Neural cell (in vitro differentiated cells): ENCODE measurements at regions not wholly inside any gene's neighbourhood (a gene's known extent, or its start where the extent isn't known, plus 50 kb on each side); places are given as distances from the start of the nearest gene placed in this dataset.

Experiments
- EP300 ChIP-seq: fragments of 450-650 bp; conservative IDR thresholded peaks from 2 replicates; pipeline ENCODE4 v1.6.1; 2014; ENCODE audit warnings: antibody characterized with exemption, mild to moderate bottlenecking, moderate library complexity; ENCODE audit not compliant: poor library complexity, severe bottlenecking
- MXI1 ChIP-seq: fragments of 450-650 bp; conservative IDR thresholded peaks from 2 replicates; pipeline ENCODE4 v1.6.1; 2014; ENCODE audit warnings: antibody characterized with exemption, mild to moderate bottlenecking; ENCODE audit not compliant: poor library complexity, severe bottlenecking
- POLR2AphosphoS5 ChIP-seq: IDR thresholded peaks from 2 replicates; pipeline ENCODE4 v1.6.1; 2012
- REST ChIP-seq: IDR thresholded peaks from 2 replicates; pipeline ENCODE4 v1.6.1; 2012; ENCODE audit warnings: borderline replicate concordance
- TF ChIP-seq, protein P1 (sequence below): fragments of 450-650 bp; IDR thresholded peaks from 2 replicates; pipeline ENCODE4 v1.5.1; 2014; ENCODE audit warnings: antibody characterized with exemption, mild to moderate bottlenecking, moderate library complexity; ENCODE audit not compliant: poor library complexity, severe bottlenecking

- TF ChIP-seq, protein P1, sequence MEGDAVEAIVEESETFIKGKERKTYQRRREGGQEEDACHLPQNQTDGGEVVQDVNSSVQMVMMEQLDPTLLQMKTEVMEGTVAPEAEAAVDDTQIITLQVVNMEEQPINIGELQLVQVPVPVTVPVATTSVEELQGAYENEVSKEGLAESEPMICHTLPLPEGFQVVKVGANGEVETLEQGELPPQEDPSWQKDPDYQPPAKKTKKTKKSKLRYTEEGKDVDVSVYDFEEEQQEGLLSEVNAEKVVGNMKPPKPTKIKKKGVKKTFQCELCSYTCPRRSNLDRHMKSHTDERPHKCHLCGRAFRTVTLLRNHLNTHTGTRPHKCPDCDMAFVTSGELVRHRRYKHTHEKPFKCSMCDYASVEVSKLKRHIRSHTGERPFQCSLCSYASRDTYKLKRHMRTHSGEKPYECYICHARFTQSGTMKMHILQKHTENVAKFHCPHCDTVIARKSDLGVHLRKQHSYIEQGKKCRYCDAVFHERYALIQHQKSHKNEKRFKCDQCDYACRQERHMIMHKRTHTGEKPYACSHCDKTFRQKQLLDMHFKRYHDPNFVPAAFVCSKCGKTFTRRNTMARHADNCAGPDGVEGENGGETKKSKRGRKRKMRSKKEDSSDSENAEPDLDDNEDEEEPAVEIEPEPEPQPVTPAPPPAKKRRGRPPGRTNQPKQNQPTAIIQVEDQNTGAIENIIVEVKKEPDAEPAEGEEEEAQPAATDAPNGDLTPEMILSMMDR, result no peak
- TF ChIP-seq MXI1 (no peak), POLR2AphosphoS5 (no peak), EP300 (no peak), REST (no peak)
These were observed 687.7 kb upstream of the MARCKS start for GRCh38 chr6:113169484-113169883.
